Breast epithelium (tissue), 3 donors: ENCODE measurements at regions not wholly inside any gene's neighbourhood (a gene's known extent, or its start where the extent isn't known, plus 50 kb on each side); places are given as distances from the start of the nearest gene placed in this dataset.

Source experiments
- CTCF ChIP-seq, 3 donors: fragments of 450-650 bp; IDR thresholded peaks; one replicate each; pipeline ENCODE4 v1.5.1; 2016 to 2017; ENCODE audit warnings: antibody characterized with exemption in 3 of 3, mild to moderate bottlenecking in 3 of 3, moderate library complexity in 3 of 3
- POLR2A ChIP-seq: fragments of 450-650 bp; IDR thresholded peaks from one replicate; pipeline ENCODE4 v1.6.1; 2016; ENCODE audit warnings: antibody characterized with exemption, mild to moderate bottlenecking, moderate library complexity
- POLR2AphosphoS5 ChIP-seq, 3 donors: sonication (generic); formaldehyde crosslinking; IDR thresholded peaks; one replicate each; pipeline ENCODE4 v1.6.1; 2017; ENCODE audit warnings: antibody characterized with exemption in 3 of 3

- no peak for TF ChIP-seq POLR2A
- no peak for TF ChIP-seq CTCF (IDR thresholded peaks at IDR 0.05)
- no peak for TF ChIP-seq POLR2AphosphoS5 (IDR thresholded peaks at IDR 0.05)
These were observed 108.8 kb downstream of the FAM217A start for GRCh38 chr6:3970097-3970496.
